ENCODE measurements at regions not wholly inside any gene's neighbourhood (a gene's known extent, or its start where the extent isn't known, plus 50 kb on each side); places are given as distances from the start of the nearest gene placed in this dataset.

DNA sequence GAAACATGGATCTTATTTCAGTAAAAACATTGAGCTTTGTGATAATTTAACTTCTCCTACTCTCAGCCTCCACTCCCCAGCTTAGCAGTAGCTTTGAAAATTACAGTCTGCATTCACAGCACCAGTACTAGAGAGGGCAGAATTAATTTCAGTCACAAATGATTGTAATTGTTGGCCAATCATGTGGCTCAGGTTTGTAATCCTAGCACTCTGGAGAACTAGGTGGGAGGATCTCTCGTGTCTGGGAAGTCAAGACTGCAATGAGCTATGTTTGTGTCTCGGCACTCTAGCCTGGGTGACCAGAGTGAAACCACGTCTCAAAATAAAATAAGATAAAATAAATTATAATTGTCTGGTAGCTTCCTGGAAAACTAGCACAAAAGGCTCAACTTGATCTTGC lies 620.9 kb downstream of the TNS3 start:
- TF ChIP-seq POLR2A (IDR thresholded peaks at IDR 0.05; ENCODE audit: control extremely low read depth in 1 of 2, low read depth in 2 of 2, low read length in 2 of 2) (no peak), USF2 (IDR thresholded peaks at IDR 0.05; ENCODE audit: low read length) (no peak), YY1 (IDR thresholded peaks at IDR 0.05; ENCODE audit: low read depth, low read length) (no peak), ATF2 (IDR thresholded peaks at IDR 0.05; ENCODE audit: low read length) (no peak), EZH2 (IDR thresholded peaks at IDR 0.05; ENCODE audit: low read depth, low read length, severe bottlenecking) (no peak), BCL11A (IDR thresholded peaks at IDR 0.05; ENCODE audit: low read depth in 2 of 2, low read length in 2 of 2) (no peak), NANOG (IDR thresholded peaks at IDR 0.05; ENCODE audit: insufficient read depth, low read depth, low read length, poor library complexity, severe bottlenecking) (no peak)
- TF ChIP-seq, protein P1, sequence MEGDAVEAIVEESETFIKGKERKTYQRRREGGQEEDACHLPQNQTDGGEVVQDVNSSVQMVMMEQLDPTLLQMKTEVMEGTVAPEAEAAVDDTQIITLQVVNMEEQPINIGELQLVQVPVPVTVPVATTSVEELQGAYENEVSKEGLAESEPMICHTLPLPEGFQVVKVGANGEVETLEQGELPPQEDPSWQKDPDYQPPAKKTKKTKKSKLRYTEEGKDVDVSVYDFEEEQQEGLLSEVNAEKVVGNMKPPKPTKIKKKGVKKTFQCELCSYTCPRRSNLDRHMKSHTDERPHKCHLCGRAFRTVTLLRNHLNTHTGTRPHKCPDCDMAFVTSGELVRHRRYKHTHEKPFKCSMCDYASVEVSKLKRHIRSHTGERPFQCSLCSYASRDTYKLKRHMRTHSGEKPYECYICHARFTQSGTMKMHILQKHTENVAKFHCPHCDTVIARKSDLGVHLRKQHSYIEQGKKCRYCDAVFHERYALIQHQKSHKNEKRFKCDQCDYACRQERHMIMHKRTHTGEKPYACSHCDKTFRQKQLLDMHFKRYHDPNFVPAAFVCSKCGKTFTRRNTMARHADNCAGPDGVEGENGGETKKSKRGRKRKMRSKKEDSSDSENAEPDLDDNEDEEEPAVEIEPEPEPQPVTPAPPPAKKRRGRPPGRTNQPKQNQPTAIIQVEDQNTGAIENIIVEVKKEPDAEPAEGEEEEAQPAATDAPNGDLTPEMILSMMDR (IDR thresholded peaks at IDR 0.05; ENCODE audit: control extremely low read depth in 1 of 3, insufficient read depth in 1 of 3, low read depth in 1 of 3, low read length in 3 of 3) = no peak

All from H1 (cell line).